Superior temporal gyrus (tissue), 1 donor: ENCODE measurements at regions not wholly inside any gene's neighbourhood (a gene's known extent, or its start where the extent isn't known, plus 50 kb on each side); places are given as distances from the start of the nearest gene placed in this dataset.

Experiments used
- DNase-seq: peaks from one replicate; pipeline ENCODE4 v3.0.0-alpha.2; 2016; ENCODE audit errors: extremely low spot score

DNA sequence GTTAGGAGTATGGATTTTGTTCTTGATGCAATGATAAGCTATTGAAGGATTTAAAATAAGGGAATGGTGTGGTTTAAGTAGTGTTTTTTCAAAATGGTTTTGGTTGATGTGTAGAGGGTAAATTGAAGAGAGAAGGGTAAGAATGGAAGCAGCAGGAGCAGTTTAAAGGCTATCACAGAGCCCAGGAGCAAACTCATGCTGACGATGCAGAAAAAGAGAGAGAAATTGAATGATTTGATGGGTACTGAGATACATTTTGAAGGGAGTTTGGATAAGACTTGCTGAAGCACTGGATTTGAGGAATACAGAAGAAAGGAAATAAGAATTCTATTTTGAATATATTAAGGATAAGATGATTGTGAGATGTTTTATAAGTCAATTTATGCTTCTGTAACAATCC is 300.8 kb upstream of the LYPLAL1 start:
- DNase-seq, result no peak

DNA sequence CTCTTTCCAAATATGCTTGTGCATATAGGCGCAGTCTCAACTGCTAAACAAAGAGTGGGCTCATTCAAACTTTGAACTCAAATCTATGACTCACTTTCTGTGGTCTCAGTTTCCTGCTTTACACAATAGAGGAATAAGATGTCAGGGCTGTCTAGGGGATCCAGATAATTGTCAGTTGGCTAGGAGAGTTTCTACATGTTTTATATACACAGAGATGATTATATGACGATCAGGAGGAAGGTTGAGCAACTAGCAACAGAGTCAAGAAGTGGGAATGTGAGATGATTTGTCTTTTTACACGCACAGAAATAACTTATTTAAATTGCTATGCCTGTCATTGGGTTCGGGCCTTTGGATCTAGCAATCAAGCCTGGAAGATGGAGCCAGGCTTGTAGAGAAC is 299.4 kb upstream of the LYPLAL1 start:
- DNase-seq, result no peak

DNA sequence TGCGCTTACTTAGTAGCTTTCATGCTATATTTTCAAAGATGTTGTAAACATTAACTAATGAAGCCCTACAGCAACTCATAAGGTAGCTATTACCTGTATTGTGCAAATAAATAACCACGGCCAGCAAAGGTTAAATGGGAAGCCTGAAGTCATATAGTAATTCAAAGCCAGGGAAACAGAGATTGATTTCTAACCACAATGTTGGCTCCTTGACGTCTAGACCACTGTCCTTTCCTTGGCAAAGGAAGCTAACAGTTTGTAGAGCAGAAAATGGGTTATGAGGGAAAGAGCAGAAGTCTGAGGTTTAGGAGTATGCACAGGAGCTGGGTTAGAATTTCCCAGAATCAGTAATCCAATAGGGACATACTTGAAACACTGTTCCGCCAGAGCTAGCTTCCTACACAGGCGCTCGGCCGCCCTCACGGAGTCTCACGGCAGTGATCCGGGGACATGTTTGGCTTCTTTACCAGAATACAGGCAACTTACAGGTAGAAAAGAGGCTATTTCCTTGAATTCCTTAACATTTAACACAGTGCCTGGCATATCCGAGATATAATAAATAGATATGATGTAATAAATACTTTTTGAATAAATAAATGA is 298.8 kb upstream of the LYPLAL1 start:
- no peak for DNase-seq

DNA sequence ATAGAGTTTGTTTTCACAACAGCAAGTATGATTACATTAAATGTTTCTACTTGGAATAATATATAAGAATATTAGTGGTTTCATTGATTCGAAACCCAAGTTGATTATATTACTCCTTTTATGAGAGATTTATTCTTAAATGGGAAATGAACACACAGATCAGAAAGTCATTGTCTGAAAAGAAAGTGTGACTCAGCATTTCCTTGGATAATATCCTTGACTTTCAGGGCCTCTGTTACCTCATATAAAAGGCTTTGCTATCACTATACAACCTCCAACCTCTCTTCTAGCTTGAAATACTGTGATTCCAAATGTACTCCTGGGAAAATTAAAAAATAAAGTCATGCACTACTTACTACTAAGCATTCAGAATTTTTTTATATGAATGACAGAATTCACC is 295.3 kb upstream of the LYPLAL1 start:
- no peak for DNase-seq

DNA sequence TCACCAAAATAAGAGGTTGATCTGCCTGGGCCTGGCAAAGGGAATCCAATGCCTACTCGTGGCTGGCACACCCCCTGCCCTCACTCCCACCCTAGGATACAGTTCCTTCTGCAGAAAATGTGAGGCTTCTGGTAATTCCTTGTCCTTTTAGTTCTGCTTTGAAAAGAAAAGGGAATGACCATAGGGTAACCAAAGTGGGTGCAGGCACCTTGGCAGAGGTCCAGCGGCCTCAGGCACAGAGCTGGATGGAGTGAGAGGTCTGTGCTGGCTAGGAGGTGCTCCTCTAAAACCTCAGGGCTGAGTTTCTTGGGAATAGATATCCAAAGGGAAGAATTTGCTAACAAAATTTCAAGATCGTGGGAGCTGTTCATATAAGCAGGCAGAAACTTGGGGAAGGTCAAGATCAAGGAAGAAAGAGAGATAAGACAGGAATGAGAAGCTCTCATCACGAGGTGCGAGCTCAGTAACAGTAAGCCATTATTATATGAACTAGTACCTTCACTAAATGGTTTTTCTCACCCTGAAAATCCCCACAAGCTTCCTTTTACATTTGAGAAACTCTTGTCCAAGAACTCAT is 293.1 kb upstream of the LYPLAL1 start:
- DNase-seq, result no peak

DNA sequence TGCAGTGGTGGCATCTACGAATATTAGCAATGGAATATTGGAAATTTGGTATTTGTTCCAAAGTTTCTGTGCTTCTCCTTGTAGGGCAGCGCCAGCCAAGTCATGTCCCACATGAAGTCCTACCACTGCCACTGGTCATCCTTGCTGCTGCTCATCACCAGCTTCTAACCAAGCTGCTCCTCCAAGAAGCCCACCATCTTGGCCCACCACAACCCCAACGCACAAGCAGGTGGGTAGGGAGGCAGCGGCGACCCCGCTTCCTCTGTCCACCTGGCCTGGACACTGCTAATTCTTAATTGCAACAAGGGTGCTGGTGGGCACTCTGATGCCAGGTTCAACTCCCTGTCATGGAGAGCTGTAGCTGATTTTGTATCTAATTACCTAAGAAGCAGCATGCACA is 291.2 kb upstream of the LYPLAL1 start:
- no peak for DNase-seq

DNA sequence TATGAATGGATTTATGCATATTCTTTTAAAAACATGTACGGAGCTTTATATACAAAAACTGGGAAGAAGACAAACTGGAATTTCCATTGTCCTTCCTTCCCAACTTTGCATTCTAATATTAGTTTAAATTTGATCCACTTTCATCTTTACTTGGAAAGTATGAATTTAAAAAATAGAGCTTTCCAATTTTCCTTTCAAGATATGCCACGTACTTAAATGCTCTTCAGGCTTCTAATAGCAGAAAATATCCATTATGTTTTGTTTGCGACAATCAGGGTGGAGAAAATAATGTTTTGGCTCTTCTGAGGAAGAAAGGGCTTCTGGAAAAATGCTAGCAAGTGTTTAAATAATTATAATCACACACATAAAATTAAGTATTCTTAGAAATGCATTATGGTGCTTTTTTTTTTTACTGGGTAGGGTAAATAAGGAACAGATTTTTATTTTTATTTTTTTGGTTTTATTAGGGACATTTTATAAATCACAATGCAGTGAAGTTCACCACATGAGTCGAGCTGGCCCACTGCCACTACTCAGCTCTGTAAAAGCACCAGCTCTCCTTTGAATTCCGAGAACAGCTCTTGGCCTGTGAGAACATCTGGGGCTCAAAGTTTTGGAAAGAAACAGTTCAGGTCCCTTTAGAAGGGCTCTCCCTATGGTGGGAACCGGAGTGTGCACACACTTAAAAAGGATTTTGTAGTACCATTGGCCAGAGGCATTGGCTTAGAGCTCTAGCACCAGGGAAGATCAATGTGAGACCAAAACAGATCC is 287.4 kb upstream of the LYPLAL1 start:
- peak; percentile 38 for DNase-seq

DNA sequence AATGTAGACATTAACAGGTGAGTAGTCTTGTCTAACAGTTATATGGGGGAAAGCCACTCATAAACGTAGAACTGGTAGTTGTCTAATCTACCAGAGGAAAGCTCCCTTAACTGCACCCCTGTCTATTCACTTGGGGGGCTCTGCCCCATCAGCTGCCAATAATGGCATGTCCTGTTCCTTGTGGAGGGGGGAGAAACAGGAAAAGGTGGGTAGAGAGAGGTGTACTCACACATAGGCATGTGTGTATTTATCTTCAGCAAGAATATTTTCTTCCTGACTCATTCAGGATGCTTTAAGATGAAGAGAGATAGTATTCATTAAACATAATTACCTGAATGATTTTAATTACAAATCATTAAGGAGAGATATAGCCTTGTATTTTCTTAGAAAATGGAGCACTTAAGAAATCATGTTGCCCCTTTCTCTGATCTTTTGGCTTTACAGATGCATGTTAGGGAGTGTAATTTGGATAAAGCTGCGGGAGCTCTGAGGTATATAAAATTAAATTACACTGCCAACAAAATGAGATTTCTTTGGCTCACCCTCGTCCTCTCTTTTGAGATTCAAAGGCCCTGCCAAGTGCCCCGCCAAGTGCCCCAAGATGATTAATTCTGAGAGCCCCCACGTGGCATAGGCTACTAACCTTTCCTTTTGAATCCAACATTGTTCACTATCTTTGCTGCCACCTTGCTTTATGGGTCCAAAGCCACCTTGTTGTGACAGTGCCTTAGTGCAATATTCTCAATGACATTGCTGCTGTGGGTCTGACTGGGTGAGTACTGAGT is 286.3 kb upstream of the LYPLAL1 start:
- DNase-seq, result no peak

DNA sequence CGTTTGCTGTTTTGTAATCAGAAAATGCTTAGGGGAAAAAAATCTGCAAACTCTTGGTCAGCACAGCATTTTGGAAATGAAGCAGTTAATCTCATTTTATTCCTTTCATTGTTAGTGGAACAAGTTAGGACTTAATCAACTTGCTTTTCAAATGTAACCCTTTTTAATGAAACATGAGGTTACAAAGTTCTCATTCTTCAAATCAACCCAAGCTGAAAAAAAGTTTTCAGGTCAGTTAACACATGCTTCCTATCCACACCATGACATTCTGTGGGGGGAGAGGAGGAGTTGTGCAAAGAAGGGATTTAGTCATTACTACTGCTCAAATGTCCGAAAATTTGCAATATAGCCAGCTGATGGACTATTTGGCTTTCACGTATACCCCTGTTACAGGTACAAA is 283.2 kb upstream of the LYPLAL1 start:
- DNase-seq, result no peak

DNA sequence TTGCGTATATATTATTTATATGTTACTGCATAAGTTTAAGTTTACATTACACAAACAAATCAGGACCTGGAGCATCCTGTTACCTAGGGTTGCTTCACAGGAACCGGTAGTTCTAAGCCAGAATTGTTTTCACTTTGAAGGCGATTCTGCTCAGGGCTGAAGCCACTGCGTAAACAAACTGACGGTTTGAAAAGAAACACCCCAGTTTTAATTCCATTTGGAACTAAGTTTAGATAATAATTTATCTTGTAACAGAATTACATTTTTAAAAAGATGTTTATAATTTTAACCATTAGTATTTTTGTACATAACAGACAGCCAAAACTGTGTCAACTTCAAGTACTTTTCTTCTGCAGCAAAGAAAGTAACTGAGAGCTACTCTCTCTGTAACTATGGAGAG is 282.1 kb upstream of the LYPLAL1 start:
- DNase-seq, result no peak

DNA sequence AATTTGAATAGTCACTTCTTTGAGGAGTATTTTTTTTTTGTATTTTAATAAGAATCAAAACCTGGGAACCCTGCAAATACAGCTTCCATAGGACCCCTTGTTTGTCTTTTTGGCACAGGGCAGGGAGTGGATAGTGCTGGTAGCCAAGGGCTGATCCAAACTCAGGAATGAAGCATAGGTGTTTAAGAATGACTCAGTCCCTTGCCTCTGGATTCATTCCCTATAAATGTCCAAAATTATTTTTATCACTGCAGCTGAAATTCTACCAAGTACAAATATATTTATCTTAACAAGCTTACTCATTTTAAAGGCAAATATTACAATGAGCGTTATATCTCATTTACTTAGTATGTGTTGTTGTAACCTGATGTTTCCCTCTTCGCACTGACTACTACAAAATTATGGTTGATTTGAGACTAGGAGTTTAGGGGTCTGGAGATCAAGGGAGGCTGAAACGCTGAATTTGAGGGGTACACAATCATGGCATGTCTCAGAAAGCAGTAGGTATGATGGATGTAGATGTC is 278.6 kb upstream of the LYPLAL1 start:
- no peak for DNase-seq

DNA sequence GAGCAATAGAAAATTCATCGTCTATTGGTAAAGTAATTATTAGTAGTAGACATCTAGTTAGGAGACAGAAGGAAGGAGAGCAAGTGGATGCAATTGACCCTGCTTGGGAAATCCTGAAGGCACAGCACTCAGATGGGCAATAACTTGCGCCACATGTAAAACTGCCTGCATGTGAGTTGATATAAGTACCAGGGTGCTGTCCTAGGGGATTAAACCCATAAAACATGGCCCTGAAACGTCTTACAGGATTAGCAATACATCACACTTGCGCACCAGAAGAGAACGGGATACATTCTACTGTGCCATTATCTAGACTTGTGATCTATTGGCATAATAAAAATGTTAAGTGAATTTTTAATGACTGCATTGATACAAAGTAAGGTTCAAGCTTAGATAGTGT is 277.5 kb upstream of the LYPLAL1 start:
- DNase-seq, result no peak

DNA sequence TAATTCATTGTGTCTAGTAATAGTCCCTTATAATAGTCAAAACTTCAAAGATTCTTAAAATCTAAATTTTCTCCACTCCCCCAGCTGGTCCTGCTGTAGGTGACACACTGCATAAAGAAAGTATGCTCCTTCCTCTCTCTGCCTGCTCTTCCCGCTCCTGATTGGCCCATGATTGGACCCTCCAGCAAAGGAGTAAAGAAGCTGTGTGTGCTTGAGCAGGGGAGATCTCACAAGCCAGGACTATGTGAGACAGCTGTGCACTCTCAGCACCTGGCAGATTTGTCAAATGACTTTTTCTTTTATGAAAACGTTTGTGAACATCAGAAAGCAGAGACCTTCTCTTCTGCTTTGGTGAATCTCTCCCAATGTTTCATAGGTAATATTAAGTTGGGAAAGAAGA is 274.8 kb upstream of the LYPLAL1 start:
- DNase-seq, result no peak

DNA sequence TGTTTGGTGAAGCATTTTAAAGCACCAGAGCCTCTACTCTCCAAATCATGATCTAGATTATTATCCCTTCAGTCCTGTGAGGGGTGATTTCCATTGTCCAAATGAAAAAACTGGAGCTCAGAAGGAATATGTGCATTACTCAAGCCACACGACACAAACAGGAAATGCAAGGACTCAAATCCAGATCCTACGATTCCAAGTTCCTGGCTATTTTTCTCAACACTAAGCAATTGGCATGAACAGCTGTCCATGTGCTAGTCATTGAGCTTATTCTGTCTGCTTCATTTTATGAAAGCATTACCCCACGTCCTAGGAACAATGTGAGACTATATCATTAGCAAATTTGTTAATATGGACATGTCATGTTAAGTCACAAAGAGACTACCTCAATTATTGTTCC is 273.1 kb upstream of the LYPLAL1 start:
- DNase-seq, result no peak

DNA sequence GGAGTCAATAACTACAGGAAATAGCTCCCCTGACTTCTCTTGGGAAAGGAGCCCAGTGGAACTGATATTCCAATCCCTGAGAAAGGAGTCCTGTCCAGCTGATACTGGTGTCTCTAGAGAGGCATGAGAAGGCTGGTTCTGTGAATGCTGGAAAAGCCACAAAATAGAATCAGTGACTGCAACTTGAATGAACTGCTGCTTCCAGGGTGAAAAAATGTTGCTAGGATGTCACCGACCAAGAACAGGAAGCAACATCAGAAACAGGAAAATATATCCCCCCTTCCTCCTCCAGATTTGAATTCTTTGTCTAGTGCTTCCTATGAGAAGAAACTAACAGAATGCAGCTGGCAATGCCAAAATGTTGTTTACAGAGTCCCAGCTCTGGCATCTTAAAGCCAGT is 269.3 kb upstream of the LYPLAL1 start:
- no peak for DNase-seq

DNA sequence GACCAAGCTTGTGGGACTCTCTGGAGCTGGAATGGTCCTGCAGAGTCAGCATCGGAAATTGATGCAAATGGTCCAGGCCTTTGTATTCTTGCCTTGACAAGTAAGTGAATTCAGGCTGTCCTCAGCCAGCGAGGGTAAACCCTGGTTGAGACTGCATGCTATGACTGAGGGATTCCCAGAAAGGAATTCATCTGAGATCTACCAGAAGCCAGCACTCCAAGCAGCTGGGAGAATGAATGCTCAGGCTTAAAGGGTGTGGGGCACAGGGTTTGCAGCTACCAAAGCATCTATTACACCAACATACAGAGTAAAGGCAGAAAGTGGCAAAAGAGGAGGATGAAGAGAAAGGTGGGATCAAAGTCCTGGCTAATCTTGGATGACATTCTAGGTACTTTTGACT is 257.0 kb upstream of the LYPLAL1 start:
- DNase-seq, result no peak

DNA sequence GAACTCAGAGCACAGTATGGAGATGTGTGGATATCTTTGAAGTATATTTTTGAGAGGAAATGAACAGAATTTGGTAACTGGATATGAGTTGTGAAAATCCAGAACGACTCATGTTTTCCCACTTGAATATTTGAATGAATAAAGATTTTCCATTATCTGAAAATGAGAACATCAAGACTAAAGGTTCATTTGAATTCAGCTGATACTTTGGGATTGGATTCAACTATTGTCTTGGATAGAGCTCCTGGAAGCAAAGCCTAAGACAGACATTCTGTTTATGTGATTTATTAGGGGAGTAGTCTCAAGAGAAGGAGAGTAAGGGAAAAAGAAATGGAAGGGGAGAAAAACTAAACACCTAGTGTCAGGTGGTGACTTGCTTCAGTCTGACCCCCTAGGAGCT is 256.0 kb upstream of the LYPLAL1 start:
- no peak for DNase-seq

DNA sequence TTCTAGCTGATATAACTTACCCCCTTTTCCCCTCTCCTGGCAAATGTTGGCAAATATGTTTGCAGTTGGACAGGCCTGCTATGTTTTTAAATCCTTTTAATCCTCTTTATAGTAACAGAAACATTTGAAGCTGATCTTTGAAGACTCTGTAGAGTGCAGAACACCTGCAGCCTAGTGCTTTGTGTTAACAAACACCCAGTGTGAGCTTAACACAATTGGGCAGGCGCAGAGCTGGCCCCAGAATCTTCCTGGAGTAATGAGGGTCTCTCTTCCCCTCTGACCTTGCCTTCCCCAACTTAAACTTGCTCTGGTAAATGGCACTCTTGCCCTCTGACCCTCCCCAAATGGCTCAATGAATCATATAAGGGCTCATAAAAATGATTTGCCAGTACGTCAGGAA is 247.9 kb upstream of the LYPLAL1 start:
- no peak for DNase-seq

DNA sequence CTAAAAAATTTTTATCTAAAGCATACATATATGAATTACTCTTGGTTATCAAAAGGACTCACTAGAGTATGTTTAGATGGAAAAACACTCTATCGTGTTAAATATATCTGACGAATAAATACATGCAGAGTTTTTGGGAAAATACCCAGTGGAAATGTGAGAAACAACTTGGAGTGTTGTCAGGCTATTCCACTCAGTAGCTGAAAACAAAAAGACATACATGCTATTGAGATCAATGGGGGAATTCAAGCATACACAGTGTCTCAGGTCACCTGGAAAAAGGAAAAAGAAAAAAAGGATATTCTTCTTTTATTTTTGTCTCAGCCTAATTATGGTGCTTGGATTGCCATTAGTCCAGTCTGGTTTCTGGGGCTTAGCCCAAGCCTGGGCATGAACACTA is 247.0 kb upstream of the LYPLAL1 start:
- DNase-seq, result no peak

DNA sequence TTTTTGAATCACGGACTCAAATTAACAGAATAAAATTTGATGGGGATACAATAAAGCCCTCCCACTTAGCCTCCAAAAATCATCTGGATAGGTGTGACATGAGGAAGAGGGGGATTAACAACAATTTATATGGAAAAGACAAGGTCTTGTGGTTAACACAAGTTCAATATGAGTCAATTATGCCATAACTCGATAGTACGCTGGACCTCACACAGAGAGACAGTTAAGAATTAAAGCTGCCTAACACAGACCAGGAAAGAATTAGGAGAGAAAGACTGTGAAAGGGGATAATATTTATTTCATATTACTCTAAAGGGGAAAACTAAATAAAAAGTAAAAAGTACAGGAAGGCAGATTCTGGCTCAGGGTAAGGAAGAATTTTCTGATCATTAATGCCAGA is 243.7 kb upstream of the LYPLAL1 start:
- no peak for DNase-seq

DNA sequence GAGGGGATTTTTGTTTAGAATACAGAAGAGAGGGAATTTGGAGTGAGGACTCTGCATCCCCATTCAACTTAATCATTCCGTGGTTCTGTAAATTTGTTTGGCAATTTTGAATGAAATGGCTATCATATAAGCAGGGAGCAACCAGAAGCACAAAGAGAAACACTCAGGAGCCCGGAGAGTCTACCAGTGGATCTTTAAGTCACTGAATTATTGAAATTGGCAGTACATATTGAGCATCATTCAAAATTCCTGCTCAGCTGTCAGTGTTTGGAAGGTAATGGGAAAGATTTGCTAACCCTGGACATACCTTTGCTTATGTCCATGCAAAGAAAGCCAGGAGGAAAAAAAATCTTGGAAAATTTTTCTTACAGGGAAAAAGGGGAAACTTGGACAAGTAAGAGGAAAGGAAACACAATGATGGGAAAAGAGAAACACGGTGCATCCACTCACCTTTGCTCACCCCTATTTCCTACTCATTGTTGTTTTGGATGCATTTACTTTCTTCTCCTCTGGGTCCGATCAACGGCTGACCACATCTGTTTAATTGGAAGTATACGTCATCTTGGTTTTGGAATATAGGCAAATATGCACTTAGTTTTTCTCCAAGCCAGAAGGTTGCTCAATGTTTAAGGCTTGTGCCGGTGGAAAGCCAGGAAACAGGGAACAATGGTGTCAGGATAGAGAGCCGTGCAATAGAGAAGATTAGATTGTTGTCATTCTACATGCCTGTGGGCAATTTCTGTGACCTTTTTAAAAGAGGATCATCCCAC is 243.0 kb upstream of the LYPLAL1 start:
- no peak for DNase-seq

DNA sequence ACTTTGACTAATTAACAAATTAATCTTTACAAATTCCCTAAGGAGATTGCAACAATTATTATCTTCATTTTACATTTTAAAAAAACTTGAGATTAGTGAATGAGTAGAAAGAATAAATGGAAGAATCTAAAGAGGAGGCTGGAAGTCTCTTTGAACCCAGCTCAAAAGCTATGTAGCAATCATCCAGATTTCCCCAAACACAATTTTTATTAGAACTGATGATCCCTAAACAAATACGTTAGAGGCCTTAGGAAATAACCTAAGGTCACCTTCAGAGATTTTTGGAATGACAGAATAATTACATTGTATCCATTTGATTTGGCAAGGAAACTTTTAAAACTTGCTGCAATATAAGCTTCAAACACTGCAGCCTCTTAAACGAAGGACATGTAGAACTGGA is 242.4 kb upstream of the LYPLAL1 start:
- DNase-seq, result no peak
